Mucosa of descending colon (tissue), 3 donors: ENCODE measurements at regions not wholly inside any gene's neighbourhood (a gene's known extent, or its start where the extent isn't known, plus 50 kb on each side); places are given as distances from the start of the nearest gene placed in this dataset.
"Not testable (repeated sequence)": the region's sequence is repeated elsewhere in the genome, so short reads cannot be mapped to it uniquely, and the experiment has no call there.

Experiments used
- ATAC-seq: fragments of 200-7000 bp; cut with Tn5 transposase; one replicate; pipeline ENCODE4 v1.9.1; 2020; ENCODE audit warnings: mild to moderate bottlenecking, moderate library complexity
- DNase-seq, 3 donors: peaks; one replicate each; pipeline ENCODE4 v3.0.0-alpha.2; 2020
- H3K36me3 ChIP-seq: fragments of 200-600 bp; one replicate; pipeline ENCODE4 v1.8.0; 2021; ENCODE audit warnings: low read depth, mild to moderate bottlenecking
- H3K4me1 ChIP-seq: fragments of 200-600 bp; one replicate; pipeline ENCODE4 v1.8.0; 2021; ENCODE audit warnings: low read depth, mild to moderate bottlenecking
- H3K4me3 ChIP-seq: fragments of 200-600 bp; one replicate; pipeline ENCODE4 v1.8.0; 2021; ENCODE audit warnings: mild to moderate bottlenecking
- H3K9me3 ChIP-seq: fragments of 200-600 bp; one replicate; pipeline ENCODE4 v1.8.0; 2021; ENCODE audit warnings: mild to moderate bottlenecking
- CTCF ChIP-seq: fragments of 200-600 bp; IDR thresholded peaks from one replicate; pipeline ENCODE4 v1.8.0; 2022; ENCODE audit warnings: antibody characterized with exemption, mild to moderate bottlenecking
- intact Hi-C, 2 donors: fragments of 100-400 bp; cut with DNase I in 1 of 2; cut with micrococcal nuclease in 1 of 2; formaldehyde crosslinking; loops; one replicate each; pipeline versions ENCODE4 v1.11.0 to v1.11.1; 2022; cut with DNase I, micrococcal nuclease
- donor health status: DM: no; HTN: no; CAD: no; lungs with moderate emphysema.
- donor health status: DM: no; HTN: no; CAD: no.
- donor health status: DM: no; HTN: yes; CAD: no.

GRCh38 chr1:187682112-187682511 is 853.4 kb downstream of the PLA2G4A start:
- H3K4me3 ChIP-seq, result no peak overlapping the region
- H3K9me3 ChIP-seq, result no peaks in the 10 kb centered on the region
- intact Hi-C loops, result no loop called here
- no peak for DNase-seq
- no peaks in the 10 kb centered on the region for H3K4me1 ChIP-seq
- TF ChIP-seq CTCF, result no peak
- no peak for ATAC-seq
- H3K36me3 ChIP-seq, result no peaks in the 10 kb centered on the region

GRCh38 chr1:187685333-187685732 is 856.6 kb downstream of the PLA2G4A start:
- ATAC-seq (no peak), DNase-seq (no peak)
- Histone ChIP-seq H3K9me3 (no peaks in the 10 kb centered on the region), H3K4me1 (no peaks in the 10 kb centered on the region), H3K4me3 (no peak overlapping the region), H3K36me3 (no peaks in the 10 kb centered on the region)
- intact Hi-C loops, result no loop called here
- no peak for TF ChIP-seq CTCF

GRCh38 chr1:187689129-187689528 is 860.4 kb downstream of the PLA2G4A start:
- DNase-seq (no peak), ATAC-seq (no peak)
- no peak for TF ChIP-seq CTCF
- Histone ChIP-seq H3K4me1 (no peaks in the 10 kb centered on the region), H3K4me3 (no peak overlapping the region), H3K36me3 (no peaks in the 10 kb centered on the region), H3K9me3 (no peaks in the 10 kb centered on the region)
- intact Hi-C loops, result no loop called here

- H3K4me3 ChIP-seq, result no peak overlapping the region
- intact Hi-C loops, result no loop called here
- H3K9me3 ChIP-seq, result no peaks in the 10 kb centered on the region
- DNase-seq, result no peak
- no peak for ATAC-seq
- TF ChIP-seq CTCF, result no peak
- no peaks in the 10 kb centered on the region for H3K36me3 ChIP-seq
- H3K4me1 ChIP-seq, result no peaks in the 10 kb centered on the region
Measured at GRCh38 chr1:187691439-187691838, 862.7 kb downstream of the PLA2G4A start.

GRCh38 chr1:187692799-187693198 is 864.0 kb downstream of the PLA2G4A start:
- TF ChIP-seq CTCF, result no peak
- ATAC-seq (no peak), DNase-seq (no peak)
- Histone ChIP-seq H3K36me3 (no peaks in the 10 kb centered on the region), H3K9me3 (no peaks in the 10 kb centered on the region), H3K4me3 (no peak overlapping the region), H3K4me1 (no peaks in the 10 kb centered on the region)
- intact Hi-C loops, result no loop called here

GRCh38 chr1:187696073-187696472 is 867.3 kb downstream of the PLA2G4A start:
- TF ChIP-seq CTCF, result no peak
- H3K9me3 ChIP-seq, result no peaks in the 10 kb centered on the region
- intact Hi-C loops, result no loop called here
- H3K4me3 ChIP-seq, result no peak overlapping the region
- no peaks in the 10 kb centered on the region for H3K4me1 ChIP-seq
- H3K36me3 ChIP-seq, result no peaks in the 10 kb centered on the region
- ATAC-seq (no peak), DNase-seq (no peak)

- H3K4me3 ChIP-seq, H3K36me3 ChIP-seq, ATAC-seq, H3K4me1 ChIP-seq, intact Hi-C loops: not testable (repeated sequence)
- H3K9me3 ChIP-seq, result peaks cover 16% of the 10 kb centered on the region
- peak in 1 of 3 donors; percentile 46 for DNase-seq
Measured at GRCh38 chr1:187703138-187704130, 874.7 kb downstream of the PLA2G4A start.
